AG09319 (cell line): ENCODE measurements at regions not wholly inside any gene's neighbourhood (a gene's known extent, or its start where the extent isn't known, plus 50 kb on each side); places are given as distances from the start of the nearest gene placed in this dataset.
A peak's percentile ranks its signal among the peaks of the same experiment; 100 is the strongest.

Experiments
- DNase-seq: peaks from one replicate; pipeline ENCODE4 v3.0.0-alpha.2; 2010; ENCODE audit warnings: low read depth; ENCODE audit errors: extremely low read depth
- CTCF ChIP-seq: IDR thresholded peaks from 2 replicates; pipeline ENCODE4 v1.5.1; 2011; ENCODE audit warnings: low read depth, mild to moderate bottlenecking, inconsistent platforms, low read length, moderate library complexity

DNA sequence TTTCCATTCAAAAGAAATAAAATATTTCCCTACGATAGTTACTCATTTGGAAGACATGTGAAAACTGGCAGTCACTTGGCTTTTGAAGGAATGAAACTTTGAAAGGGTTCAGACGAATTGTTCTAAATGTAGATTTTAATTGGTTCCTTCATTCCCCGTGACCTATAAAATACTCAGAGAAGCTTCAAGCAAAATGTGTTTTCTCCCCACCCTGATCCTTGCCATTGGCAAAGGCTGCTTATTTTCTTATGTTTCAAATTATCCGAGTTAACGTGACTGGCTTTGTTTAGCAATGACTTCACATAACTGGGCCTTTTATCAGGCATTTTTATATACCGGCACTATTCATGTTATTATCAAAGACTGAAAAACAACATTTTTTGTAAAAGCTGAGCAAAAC, 204.1 kb upstream of the NEIL3 start:
- TF ChIP-seq CTCF, result no peak

GRCh38 chr4:177107288-177107921, 202.3 kb upstream of the NEIL3 start:
- TF ChIP-seq CTCF, result no peak
- no peak for DNase-seq

More for the DNA sequence above, 204.1 kb upstream of the NEIL3 start:
- DNase-seq, result no peak

- no peak for DNase-seq
- peak; percentile 63 for TF ChIP-seq CTCF
Observed at GRCh38 chr4:177108708-177109107, 201.0 kb upstream of the NEIL3 start.

- DNase-seq, result no peak
- no peak for TF ChIP-seq CTCF
Observed at GRCh38 chr4:177109769-177110168, 199.9 kb upstream of the NEIL3 start.

- TF ChIP-seq CTCF, result no peak
- no peak for DNase-seq
Observed at GRCh38 chr4:177116161-177116560, 193.5 kb upstream of the NEIL3 start.

- no peak for DNase-seq
- no peak for TF ChIP-seq CTCF
Observed at GRCh38 chr4:177117256-177117655, 192.4 kb upstream of the NEIL3 start.

GRCh38 chr4:177118596-177118995, 191.1 kb upstream of the NEIL3 start:
- no peak for TF ChIP-seq CTCF
- DNase-seq, result peak; percentile 96
